HCT116 (cell line): ENCODE measurements at regions not wholly inside any gene's neighbourhood (a gene's known extent, or its start where the extent isn't known, plus 50 kb on each side); places are given as distances from the start of the nearest gene placed in this dataset.

Experiments used
- ATAC-seq: fragments of 200-7000 bp; cut with Tn5 transposase; 2 replicates; pipeline ENCODE4 v1.9.1; 2020; ENCODE audit warnings: mild to moderate bottlenecking, moderate library complexity
- BruUV-seq: library from RNA; stranded (reverse); fragments of 400-500 nt; replicated peaks from 2 replicates; lab custom pipeline; 2021; lab: Mats Ljungman, UMichigan
- CTCF ChIA-PET: fragments of 300-600 bp; sonication (Branson Sonifier 250); formaldehyde crosslinking; loops from one replicate; lab custom pipeline; 2021; ENCODE audit warnings: antibody characterized with exemption; lab: Charles Lee
- POLR2A ChIA-PET: fragments of 300-600, 350-600 bp; sonication (Branson Sonifier 250); formaldehyde crosslinking; loops from one replicate; lab custom pipeline; 2021; ENCODE audit warnings: antibody characterized with exemption; lab: Charles Lee
- RAD21 ChIA-PET, 2 experiments: fragments of 300-600 bp; sonication (Branson Sonifier 250); formaldehyde crosslinking; loops; one replicate each; lab custom pipeline; 2023; ENCODE audit warnings: low total read pairs in 2 of 2; ENCODE audit not compliant: uncharacterized antibody in 2 of 2, unreplicated experiment in 2 of 2, low non-redundant PET in 1 of 2; lab: Charles Lee
- DNase-seq: peaks from one replicate; pipeline ENCODE4 v3.0.0-alpha.2; 2010; ENCODE audit warnings: low read depth, low spot score
- H2AFZ ChIP-seq: fragments of 200-600 bp; shearing (Covaris generic), sonication (generic); 2 replicates; pipeline ENCODE4 v1.6.1; 2017; ENCODE audit warnings: low read depth, mixed run types, mixed read lengths, antibody characterized with exemption, low read length; ENCODE audit not compliant: poor library complexity, severe bottlenecking
- H3K27ac ChIP-seq: 2 replicates; pipeline ENCODE4 v1.5.1; 2012; ENCODE audit warnings: low read depth, low read length
- H3K27me3 ChIP-seq: fragments of 200-600 bp; sonication (generic); 2 replicates; pipeline ENCODE4 v1.6.1; 2016; ENCODE audit warnings: mixed run types, low read length, mixed read lengths; ENCODE audit not compliant: insufficient read depth
- H3K36me3 ChIP-seq, 2 experiments: fragments of 200-500 bp in 1 of 2; fragments of 200-600 bp in 1 of 2; sonication (Bioruptor generic) in 1 of 2; sonication (generic) in 1 of 2; 2 replicates each; pipeline versions ENCODE4 v1.5.1 to v1.6.1; 2014 to 2016; ENCODE audit warnings: low read length in 2 of 2, inconsistent platforms in 1 of 2, mixed read lengths in 1 of 2, mixed run types in 1 of 2; ENCODE audit not compliant: insufficient read depth in 2 of 2, control insufficient read depth in 1 of 2
- H3K4me1 ChIP-seq, 2 experiments: fragments of 200-600 bp in 1 of 2; sonication (generic) in 1 of 2; 2 replicates each; pipeline versions ENCODE4 v1.5.1 to v1.6.1; 2012 to 2017; ENCODE audit warnings: low read length in 2 of 2, inconsistent platforms in 1 of 2, mild to moderate bottlenecking in 1 of 2, mixed read lengths in 1 of 2, mixed run types in 1 of 2, moderate library complexity in 1 of 2; ENCODE audit not compliant: insufficient read depth in 2 of 2, control insufficient read depth in 1 of 2
- H3K4me2 ChIP-seq: fragments of 200-600 bp; sonication (generic); 2 replicates; pipeline ENCODE4 v1.6.1; 2017; ENCODE audit warnings: mixed run types, low read length, mixed read lengths
- H3K4me3 ChIP-seq, 2 experiments: fragments of 200-600 bp in 1 of 2; sonication (generic) in 1 of 2; replicated peaks in 1 of 2; 2 replicates each; pipeline ENCODE4 v1.5.1; 2011 to 2016; ENCODE audit warnings: low read length in 2 of 2, control low read depth in 1 of 2, low read depth in 1 of 2, mild to moderate bottlenecking in 1 of 2, mixed read lengths in 1 of 2, mixed run types in 1 of 2
- H3K79me2 ChIP-seq: fragments of 200-600 bp; sonication (generic); 2 replicates; pipeline ENCODE4 v1.6.1; 2017; ENCODE audit warnings: mild to moderate bottlenecking, mixed run types, low read length, moderate library complexity, mixed read lengths; ENCODE audit not compliant: insufficient read depth
- H3K9ac ChIP-seq: fragments of 200-600 bp; sonication (generic); 2 replicates; pipeline ENCODE4 v1.6.1; 2016; ENCODE audit warnings: low read length, mixed read lengths
- H3K9me2 ChIP-seq: fragments of 200-600 bp; sonication (generic), shearing (Covaris generic); 2 replicates; pipeline ENCODE4 v1.6.1; 2017; ENCODE audit warnings: mixed run types, mild to moderate bottlenecking, moderate library complexity; ENCODE audit not compliant: insufficient read depth
- H3K9me3 ChIP-seq, 2 experiments: fragments of 200-500 bp in 1 of 2; fragments of 200-600 bp in 1 of 2; sonication (Bioruptor generic) in 1 of 2; sonication (generic) in 1 of 2; 2 replicates each; pipeline ENCODE4 v1.6.1; 2014 to 2017; ENCODE audit warnings: low read length in 2 of 2, mixed read lengths in 2 of 2, inconsistent platforms in 1 of 2, low read depth in 1 of 2, mild to moderate bottlenecking in 1 of 2, mixed run types in 1 of 2, moderate library complexity in 1 of 2; ENCODE audit not compliant: control insufficient read depth in 1 of 2, insufficient read depth in 1 of 2
- H4K20me1 ChIP-seq: fragments of 200-600 bp; sonication (generic), shearing (Covaris generic); 2 replicates; pipeline ENCODE4 v1.6.1; 2017; ENCODE audit warnings: mixed run types, mild to moderate bottlenecking, moderate library complexity; ENCODE audit not compliant: insufficient read depth
- ATF3 ChIP-seq: IDR thresholded peaks from 2 replicates; pipeline ENCODE4 v1.6.1; 2012
- CEBPB ChIP-seq: IDR thresholded peaks from 2 replicates; pipeline ENCODE4 v1.6.1; 2012; ENCODE audit warnings: low read depth
- CTCF ChIP-seq, 3 experiments: fragments of 200-600 bp in 1 of 3; sonication (generic) in 1 of 3; IDR thresholded peaks in 2 of 3; conservative IDR thresholded peaks in 1 of 3; 2 replicates each; pipeline ENCODE4 v1.5.1; 2012 to 2017; ENCODE audit warnings: low read depth in 2 of 3, low read length in 2 of 3, antibody characterized with exemption in 1 of 3, borderline replicate concordance in 1 of 3, control low read depth in 1 of 3, mild to moderate bottlenecking in 1 of 3, mixed read lengths in 1 of 3, mixed run types in 1 of 3, moderate library complexity in 1 of 3; ENCODE audit not compliant: insufficient read depth in 1 of 3
- EGR1 ChIP-seq: IDR thresholded peaks from 2 replicates; pipeline ENCODE4 v1.6.1; 2012; ENCODE audit warnings: low read depth
- EZH2phosphoT487 ChIP-seq: fragments of 200-600 bp; IDR thresholded peaks from 2 replicates; pipeline ENCODE4 v1.6.1; 2018; ENCODE audit warnings: antibody characterized with exemption, borderline replicate concordance
- FOSL1 ChIP-seq: IDR thresholded peaks from 2 replicates; pipeline ENCODE4 v1.6.1; 2012; ENCODE audit warnings: low read depth
- JUND ChIP-seq: IDR thresholded peaks from 2 replicates; pipeline ENCODE4 v1.6.1; 2012
- POLR2A ChIP-seq: IDR thresholded peaks from 2 replicates; pipeline ENCODE4 v1.7.0; 2011; ENCODE audit warnings: borderline replicate concordance; ENCODE audit not compliant: insufficient read depth, insufficient read length; ENCODE audit errors: extremely low read depth
- POLR2AphosphoS5 ChIP-seq: IDR thresholded peaks from 2 replicates; pipeline ENCODE4 v1.6.1; 2011; ENCODE audit warnings: mild to moderate bottlenecking, low read depth, low read length, moderate library complexity
- RAD21 ChIP-seq: IDR thresholded peaks from 2 replicates; pipeline ENCODE4 v1.6.1; 2012; ENCODE audit warnings: low read depth, mild to moderate bottlenecking
- SIN3A ChIP-seq: IDR thresholded peaks from 2 replicates; pipeline ENCODE4 v1.6.1; 2012; ENCODE audit warnings: low read depth
- SRF ChIP-seq: IDR thresholded peaks from 2 replicates; pipeline ENCODE4 v1.6.1; 2012; ENCODE audit warnings: low read depth
- YY1 ChIP-seq: IDR thresholded peaks from 2 replicates; pipeline ENCODE4 v1.6.1; 2011; ENCODE audit warnings: low read length, low read depth, moderate library complexity, mild to moderate bottlenecking; ENCODE audit not compliant: insufficient replicate concordance; ENCODE audit errors: extremely low read depth
- ZFX ChIP-seq: fragments of 450-650 bp; IDR thresholded peaks from 2 replicates; pipeline ENCODE4 v1.6.1; 2017
- ZNF274 ChIP-seq: fragments of 200-500 bp; sonication (Bioruptor generic); IDR thresholded peaks from 2 replicates; pipeline ENCODE4 v1.6.1; 2014; ENCODE audit warnings: mild to moderate bottlenecking, low read depth, low read length, inconsistent platforms
- intact Hi-C: fragments of 100-400 bp; cut with micrococcal nuclease; formaldehyde crosslinking; loops from 2 replicates; pipeline ENCODE4 v1.10.0; 2022
- TF ChIP-seq, protein P1 (sequence below): IDR thresholded peaks from 2 replicates; pipeline ENCODE4 v1.6.1; 2012
- TF ChIP-seq, protein P2 (sequence below): IDR thresholded peaks from 2 replicates; pipeline ENCODE4 v1.6.1; 2012; ENCODE audit warnings: low read depth
- TF ChIP-seq, protein P3 (sequence below): IDR thresholded peaks from 2 replicates; pipeline ENCODE4 v1.6.1; 2011; ENCODE audit warnings: mild to moderate bottlenecking, low read length, moderate library complexity; ENCODE audit not compliant: insufficient replicate concordance; ENCODE audit errors: extremely low read depth

GRCh38 chr15:81724536-81724935, 321.3 kb downstream of the MEX3B start:
- Histone ChIP-seq H3K4me2 (no peak overlapping the region), H3K9me3 (no peaks in the 10 kb centered on the region), H3K4me1 (no peaks in the 10 kb centered on the region), H2AFZ (no peak overlapping the region), H3K27me3 (no peaks in the 10 kb centered on the region), H3K36me3 (no peaks in the 10 kb centered on the region), H4K20me1 (no peaks in the 10 kb centered on the region), H3K4me3 (no peak overlapping the region), H3K79me2 (no peaks in the 10 kb centered on the region), H3K9me2 (no peaks in the 10 kb centered on the region), H3K27ac (no peak overlapping the region), H3K9ac (no peak overlapping the region)
- ChIA-PET CTCF (no interaction called here), POLR2A (no interaction called here), RAD21 (no interaction called here)
- DNase-seq (no peak), ATAC-seq (no peak)
- intact Hi-C loops: no loop called here
- TF ChIP-seq, protein P1, sequence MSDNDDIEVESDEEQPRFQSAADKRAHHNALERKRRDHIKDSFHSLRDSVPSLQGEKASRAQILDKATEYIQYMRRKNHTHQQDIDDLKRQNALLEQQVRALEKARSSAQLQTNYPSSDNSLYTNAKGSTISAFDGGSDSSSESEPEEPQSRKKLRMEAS: no peak
- TF ChIP-seq YY1 (no peak), SRF (no peak), FOSL1 (no peak), SIN3A (no peak), JUND (no peak), CTCF (IDR thresholded peaks at IDR 0.05 in 2 of 3, conservative IDR thresholded peaks at IDR 0.05 in 1 of 3; ENCODE audit: borderline replicate concordance in 1 of 3, insufficient read depth in 1 of 3, low read depth in 2 of 3, low read length in 2 of 3) (no peak), POLR2AphosphoS5 (no peak), EZH2phosphoT487 (no peak), RAD21 (no peak), ZNF274 (no peak), ATF3 (no peak), POLR2A (no peak), CEBPB (no peak), ZFX (no peak), EGR1 (no peak)
- TF ChIP-seq, protein P2, sequence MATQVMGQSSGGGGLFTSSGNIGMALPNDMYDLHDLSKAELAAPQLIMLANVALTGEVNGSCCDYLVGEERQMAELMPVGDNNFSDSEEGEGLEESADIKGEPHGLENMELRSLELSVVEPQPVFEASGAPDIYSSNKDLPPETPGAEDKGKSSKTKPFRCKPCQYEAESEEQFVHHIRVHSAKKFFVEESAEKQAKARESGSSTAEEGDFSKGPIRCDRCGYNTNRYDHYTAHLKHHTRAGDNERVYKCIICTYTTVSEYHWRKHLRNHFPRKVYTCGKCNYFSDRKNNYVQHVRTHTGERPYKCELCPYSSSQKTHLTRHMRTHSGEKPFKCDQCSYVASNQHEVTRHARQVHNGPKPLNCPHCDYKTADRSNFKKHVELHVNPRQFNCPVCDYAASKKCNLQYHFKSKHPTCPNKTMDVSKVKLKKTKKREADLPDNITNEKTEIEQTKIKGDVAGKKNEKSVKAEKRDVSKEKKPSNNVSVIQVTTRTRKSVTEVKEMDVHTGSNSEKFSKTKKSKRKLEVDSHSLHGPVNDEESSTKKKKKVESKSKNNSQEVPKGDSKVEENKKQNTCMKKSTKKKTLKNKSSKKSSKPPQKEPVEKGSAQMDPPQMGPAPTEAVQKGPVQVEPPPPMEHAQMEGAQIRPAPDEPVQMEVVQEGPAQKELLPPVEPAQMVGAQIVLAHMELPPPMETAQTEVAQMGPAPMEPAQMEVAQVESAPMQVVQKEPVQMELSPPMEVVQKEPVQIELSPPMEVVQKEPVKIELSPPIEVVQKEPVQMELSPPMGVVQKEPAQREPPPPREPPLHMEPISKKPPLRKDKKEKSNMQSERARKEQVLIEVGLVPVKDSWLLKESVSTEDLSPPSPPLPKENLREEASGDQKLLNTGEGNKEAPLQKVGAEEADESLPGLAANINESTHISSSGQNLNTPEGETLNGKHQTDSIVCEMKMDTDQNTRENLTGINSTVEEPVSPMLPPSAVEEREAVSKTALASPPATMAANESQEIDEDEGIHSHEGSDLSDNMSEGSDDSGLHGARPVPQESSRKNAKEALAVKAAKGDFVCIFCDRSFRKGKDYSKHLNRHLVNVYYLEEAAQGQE: no peak
- TF ChIP-seq, protein P3, sequence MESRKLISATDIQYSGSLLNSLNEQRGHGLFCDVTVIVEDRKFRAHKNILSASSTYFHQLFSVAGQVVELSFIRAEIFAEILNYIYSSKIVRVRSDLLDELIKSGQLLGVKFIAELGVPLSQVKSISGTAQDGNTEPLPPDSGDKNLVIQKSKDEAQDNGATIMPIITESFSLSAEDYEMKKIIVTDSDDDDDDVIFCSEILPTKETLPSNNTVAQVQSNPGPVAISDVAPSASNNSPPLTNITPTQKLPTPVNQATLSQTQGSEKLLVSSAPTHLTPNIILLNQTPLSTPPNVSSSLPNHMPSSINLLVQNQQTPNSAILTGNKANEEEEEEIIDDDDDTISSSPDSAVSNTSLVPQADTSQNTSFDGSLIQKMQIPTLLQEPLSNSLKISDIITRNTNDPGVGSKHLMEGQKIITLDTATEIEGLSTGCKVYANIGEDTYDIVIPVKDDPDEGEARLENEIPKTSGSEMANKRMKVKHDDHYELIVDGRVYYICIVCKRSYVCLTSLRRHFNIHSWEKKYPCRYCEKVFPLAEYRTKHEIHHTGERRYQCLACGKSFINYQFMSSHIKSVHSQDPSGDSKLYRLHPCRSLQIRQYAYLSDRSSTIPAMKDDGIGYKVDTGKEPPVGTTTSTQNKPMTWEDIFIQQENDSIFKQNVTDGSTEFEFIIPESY: no peak
- no TSS peak for BruUV-seq
